ENCODE measurements at regions not wholly inside any gene's neighbourhood (a gene's known extent, or its start where the extent isn't known, plus 50 kb on each side); places are given as distances from the start of the nearest gene placed in this dataset.
A peak's percentile ranks its signal among the peaks of the same experiment; 100 is the strongest.

DNA sequence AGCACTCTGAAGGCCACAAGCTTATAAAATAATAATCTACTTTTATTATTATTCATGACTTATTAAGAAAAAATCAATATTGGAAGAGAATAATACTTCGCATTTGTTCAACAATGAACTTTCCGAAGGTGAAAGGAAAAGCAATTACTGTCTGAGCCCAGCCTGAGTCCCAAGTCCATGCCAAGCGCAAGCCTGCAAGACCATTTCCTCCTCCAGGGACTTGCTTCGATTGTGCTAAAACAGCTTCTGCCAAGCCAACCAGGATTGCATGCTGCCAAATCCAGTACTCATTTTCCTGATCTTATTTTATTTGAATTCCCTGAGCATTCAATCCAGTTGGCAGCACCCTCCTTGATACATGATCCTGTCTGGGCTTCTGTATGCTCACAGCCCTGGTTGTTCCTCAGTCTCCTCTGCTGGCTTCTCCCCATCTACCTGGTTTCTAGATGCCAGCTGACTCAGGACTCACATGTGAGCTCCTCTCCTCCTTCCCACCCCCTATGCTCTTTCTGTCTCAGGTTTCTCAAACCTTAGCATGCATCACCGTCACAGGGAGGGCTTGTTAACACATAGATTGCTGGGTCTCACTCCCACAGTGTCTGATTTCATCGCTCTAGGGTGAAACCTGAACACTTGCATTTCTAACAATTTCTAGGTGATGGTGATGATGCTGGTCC lies 55.9 kb upstream of the PSMF1 start:
- no peak overlapping the region for H2BK15ac ChIP-seq (ENCODE audit: low read length)
- no peak overlapping the region for H2BK5ac ChIP-seq (ENCODE audit: low read depth, low read length)
- no peak for FAIRE-seq
- H2BK12ac ChIP-seq (ENCODE audit: low read depth, low read length): 0 out of 2 replicates have a peak overlapping the region, but pooled peaks have one; percentile 28
- H2AK5ac ChIP-seq (ENCODE audit: low read depth, low read length): no peak overlapping the region
- H2AFZ ChIP-seq (ENCODE audit: low read length): peak overlapping the region; percentile 69
- no peak overlapping the region for H4K8ac ChIP-seq (ENCODE audit: extremely low read depth, insufficient read depth, low read length)
- H3K23ac ChIP-seq (ENCODE audit: insufficient read length): no peak overlapping the region
- TF ChIP-seq KDM4A (IDR thresholded peaks at IDR 0.05; ENCODE audit: low read depth, low read length, severe bottlenecking) (no peak), SIRT6 (IDR thresholded peaks at IDR 0.05; ENCODE audit: low read length) (no peak), TAF1 (IDR thresholded peaks at IDR 0.05; ENCODE audit: low read depth, low read length) (no peak), POLR2A (IDR thresholded peaks at IDR 0.05; ENCODE audit: control extremely low read depth in 1 of 2, low read depth in 2 of 2, low read length in 2 of 2) (no peak), HDAC6 (IDR thresholded peaks at IDR 0.05; ENCODE audit: low read depth, low read length) (no peak), RAD21 (IDR thresholded peaks at IDR 0.05 in 1 of 2, conservative IDR thresholded peaks at IDR 0.05 in 1 of 2; ENCODE audit: low read depth in 2 of 2, low read length in 2 of 2) (no peak), CTCF (IDR thresholded peaks at IDR 0.05; ENCODE audit: control extremely low read depth in 1 of 3, insufficient read depth in 1 of 3, low read depth in 1 of 3, low read length in 3 of 3) (no peak), POLR2AphosphoS5 (IDR thresholded peaks at IDR 0.05; ENCODE audit: low read depth, low read length) (no peak), ASH2L (IDR thresholded peaks at IDR 0.05; ENCODE audit: low read length) (no peak), KDM1A (IDR thresholded peaks at IDR 0.05; ENCODE audit: borderline replicate concordance, low read length) (no peak)
- 77% methylated on average over 6 of the region's 6 CpGs; no CpG with 5 or more reads in 1 of the 2 experiments for WGBS, 2 experiments (ENCODE audit: extremely low coverage in 1 of 2, insufficient coverage in 1 of 2, insufficient read length in 1 of 2, insufficient replicate concordance in 2 of 2, low coverage in 1 of 2, low lambda C conversion rate in 2 of 2, missing lambda C conversion rate in 1 of 2)
- POLR2A ChIA-PET (ENCODE audit: partially characterized antibody): no interaction called here
- H3K23me2 ChIP-seq (ENCODE audit: low read depth, low read length): no peaks in the 10 kb centered on the region
- no peaks in the 10 kb centered on the region for H3K79me1 ChIP-seq (ENCODE audit: low read depth, low read length)
- CTCF ChIA-PET (ENCODE audit: partially characterized antibody): interaction anchor here (0.8 kb wide), 1 partner anchor 66 kb away, joined by 3 read pairs; no protein-coding TSS in a partner anchor
- no peak overlapping the region for H3K4me3 ChIP-seq (ENCODE audit: extremely low read depth in 1 of 4, insufficient read depth in 2 of 4, low read depth in 3 of 4, low read length in 4 of 4)
- no peak overlapping the region for H4K5ac ChIP-seq (ENCODE audit: insufficient read length, low read depth, low read length)
- no peak overlapping the region for H3K27ac ChIP-seq (ENCODE audit: low read depth, low read length)
- H2BK20ac ChIP-seq (ENCODE audit: low read length): no peak overlapping the region
- H3K79me2 ChIP-seq (ENCODE audit: control insufficient read depth in 1 of 2, insufficient read depth in 2 of 2, low read length in 2 of 2): no peaks in the 10 kb centered on the region
- H3K9ac ChIP-seq (replicated peaks in 1 of 4; ENCODE audit: extremely low read depth in 1 of 4, low read depth in 3 of 4, low read length in 3 of 4): no peak overlapping the region
- H3K4ac ChIP-seq (replicated peaks; ENCODE audit: insufficient read length, low read depth, low read length): no peak overlapping the region
- H4K20me1 ChIP-seq (replicated peaks in 1 of 2; ENCODE audit: control insufficient read depth in 1 of 2, insufficient read depth in 2 of 2, low read length in 2 of 2): no peaks in the 10 kb centered on the region
- peak overlapping the region; percentile 48 for H3K18ac ChIP-seq (ENCODE audit: extremely low read depth, low read length)
- no peaks in the 10 kb centered on the region for H3K9me3 ChIP-seq (ENCODE audit: insufficient read depth in 2 of 2, low read depth in 1 of 2, low read length in 1 of 2)
- no peak overlapping the region for H4K91ac ChIP-seq (replicated peaks; ENCODE audit: insufficient read length, low read length)
- H3K4me1 ChIP-seq (replicated peaks in 1 of 4; ENCODE audit: control insufficient read depth in 3 of 4, insufficient read depth in 4 of 4, low read length in 3 of 4): 0 out of 7 replicates have a peak, but pooled peaks cover 0 to 3% (median 0%) of the 10 kb centered on the region in 4 experiments
- no peak overlapping the region for H3K4me2 ChIP-seq (ENCODE audit: insufficient read depth in 1 of 2, low read depth in 2 of 2, low read length in 2 of 2)
- no peak overlapping the region for H3K14ac ChIP-seq (ENCODE audit: insufficient read length)
- no peak overlapping the region for H2BK120ac ChIP-seq (replicated peaks; ENCODE audit: low read depth, low read length)
- no peak overlapping the region for H3K56ac ChIP-seq (replicated peaks; ENCODE audit: insufficient read length, low read depth, low read length)
- H3K27me3 ChIP-seq (replicated peaks in 1 of 4; ENCODE audit: control insufficient read depth in 3 of 4, extremely low read depth in 1 of 4, insufficient read depth in 3 of 4, low read length in 3 of 4): no peaks in the 10 kb centered on the region; a peak in 1 of 7 replicates
- DNase-seq (ENCODE audit: low read depth in 1 of 2, low spot score in 2 of 2): no peak
- no peaks in the 10 kb centered on the region for H3K36me3 ChIP-seq (ENCODE audit: control insufficient read depth in 2 of 4, insufficient read depth in 4 of 4, low read length in 3 of 4)
